ENCODE measurements at regions not wholly inside any gene's neighbourhood (a gene's known extent, or its start where the extent isn't known, plus 50 kb on each side); places are given as distances from the start of the nearest gene placed in this dataset.

- H3K79me2 ChIP-seq (ENCODE audit: control insufficient read depth, insufficient read depth, low read length), result no peaks in the 10 kb centered on the region
- H3K4me1 ChIP-seq (ENCODE audit: control insufficient read depth, extremely low read depth, insufficient read depth, low read length), result no peaks in the 10 kb centered on the region
- no peaks in the 10 kb centered on the region for H4K20me1 ChIP-seq (ENCODE audit: control insufficient read depth, extremely low read depth, insufficient read depth, low read length)
- H3K4me2 ChIP-seq (ENCODE audit: extremely low read depth, insufficient read depth, low read length), result no peak overlapping the region
- H3K9ac ChIP-seq (ENCODE audit: insufficient read depth, low read length), result no peak overlapping the region
- no peaks in the 10 kb centered on the region for H3K9me3 ChIP-seq (ENCODE audit: control insufficient read depth, insufficient read depth, low read depth, low read length)
- H3K4me3 ChIP-seq (replicated peaks in 1 of 4; ENCODE audit: control extremely low read depth in 1 of 4, insufficient read depth in 1 of 4, low read depth in 3 of 4, low read length in 4 of 4), result no peak overlapping the region
- no peak overlapping the region for H3K27ac ChIP-seq (ENCODE audit: insufficient read depth, low read length)
- no peaks in the 10 kb centered on the region for H3K36me3 ChIP-seq (ENCODE audit: control insufficient read depth, insufficient read depth, low read length)
- H2AFZ ChIP-seq (ENCODE audit: low read length), result no peak overlapping the region
- no peak for DNase-seq (ENCODE audit: low read depth in 2 of 2)
- TF ChIP-seq CTCF (conservative IDR thresholded peaks at IDR 0.05 in 1 of 2, IDR thresholded peaks at IDR 0.05 in 1 of 2; ENCODE audit: low read depth in 1 of 2, low read length in 2 of 2) (no peak), EZH2 (IDR thresholded peaks at IDR 0.05; ENCODE audit: low read length, missing control alignments) (no peak)
- H3K27me3 ChIP-seq (ENCODE audit: control insufficient read depth, insufficient read depth, low read length), result no peaks in the 10 kb centered on the region
These were observed 271.3 kb upstream of the DMAC1 start for GRCh38 chr9:8070779-8071444.

- H3K27ac ChIP-seq (ENCODE audit: insufficient read depth, low read length), result no peak overlapping the region
- no peaks in the 10 kb centered on the region for H3K9me3 ChIP-seq (ENCODE audit: control insufficient read depth, insufficient read depth, low read depth, low read length)
- H4K20me1 ChIP-seq (ENCODE audit: control insufficient read depth, extremely low read depth, insufficient read depth, low read length), result no peaks in the 10 kb centered on the region
- H3K4me2 ChIP-seq (ENCODE audit: extremely low read depth, insufficient read depth, low read length), result no peak overlapping the region
- H2AFZ ChIP-seq (ENCODE audit: low read length), result no peak overlapping the region
- TF ChIP-seq CTCF (conservative IDR thresholded peaks at IDR 0.05 in 1 of 2, IDR thresholded peaks at IDR 0.05 in 1 of 2; ENCODE audit: low read depth in 1 of 2, low read length in 2 of 2) (no peak), EZH2 (IDR thresholded peaks at IDR 0.05; ENCODE audit: low read length, missing control alignments) (no peak)
- no peaks in the 10 kb centered on the region for H3K79me2 ChIP-seq (ENCODE audit: control insufficient read depth, insufficient read depth, low read length)
- no peaks in the 10 kb centered on the region for H3K36me3 ChIP-seq (ENCODE audit: control insufficient read depth, insufficient read depth, low read length)
- H3K4me3 ChIP-seq (replicated peaks in 1 of 4; ENCODE audit: control extremely low read depth in 1 of 4, insufficient read depth in 1 of 4, low read depth in 3 of 4, low read length in 4 of 4), result no peak overlapping the region
- DNase-seq (ENCODE audit: low read depth in 2 of 2), result no peak
- H3K9ac ChIP-seq (ENCODE audit: insufficient read depth, low read length), result no peak overlapping the region
- H3K4me1 ChIP-seq (ENCODE audit: control insufficient read depth, extremely low read depth, insufficient read depth, low read length), result no peaks in the 10 kb centered on the region
- no peaks in the 10 kb centered on the region for H3K27me3 ChIP-seq (ENCODE audit: control insufficient read depth, insufficient read depth, low read length)
These were observed 262.9 kb upstream of the DMAC1 start for GRCh38 chr9:8062459-8062858.

- Histone ChIP-seq H3K79me2 (ENCODE audit: control insufficient read depth, insufficient read depth, low read length) (no peaks in the 10 kb centered on the region), H3K9ac (ENCODE audit: insufficient read depth, low read length) (no peak overlapping the region), H3K27me3 (ENCODE audit: control insufficient read depth, insufficient read depth, low read length) (no peaks in the 10 kb centered on the region), H2AFZ (ENCODE audit: low read length) (no peak overlapping the region), H3K4me3 (replicated peaks in 1 of 4; ENCODE audit: control extremely low read depth in 1 of 4, insufficient read depth in 1 of 4, low read depth in 3 of 4, low read length in 4 of 4) (no peak overlapping the region), H3K9me3 (ENCODE audit: control insufficient read depth, insufficient read depth, low read depth, low read length) (no peaks in the 10 kb centered on the region), H3K4me1 (ENCODE audit: control insufficient read depth, extremely low read depth, insufficient read depth, low read length) (no peaks in the 10 kb centered on the region), H4K20me1 (ENCODE audit: control insufficient read depth, extremely low read depth, insufficient read depth, low read length) (no peaks in the 10 kb centered on the region), H3K4me2 (ENCODE audit: extremely low read depth, insufficient read depth, low read length) (no peak overlapping the region), H3K36me3 (ENCODE audit: control insufficient read depth, insufficient read depth, low read length) (no peaks in the 10 kb centered on the region), H3K27ac (ENCODE audit: insufficient read depth, low read length) (no peak overlapping the region)
- DNase-seq (ENCODE audit: low read depth in 2 of 2), result no peak
- no peak for TF ChIP-seq CTCF (conservative IDR thresholded peaks at IDR 0.05 in 1 of 2, IDR thresholded peaks at IDR 0.05 in 1 of 2; ENCODE audit: low read depth in 1 of 2, low read length in 2 of 2)
- no peak for TF ChIP-seq EZH2 (IDR thresholded peaks at IDR 0.05; ENCODE audit: low read length, missing control alignments)
These were observed 253.9 kb upstream of the DMAC1 start for GRCh38 chr9:8053501-8053900.
